ENCODE measurements at regions not wholly inside any gene's neighbourhood (a gene's known extent, or its start where the extent isn't known, plus 50 kb on each side); places are given as distances from the start of the nearest gene placed in this dataset.

GRCh38 chr6:137957471-137957870 lies 90.4 kb downstream of the TNFAIP3 start:
- no peak for TF ChIP-seq CTCF (IDR thresholded peaks at IDR 0.05)

DNA sequence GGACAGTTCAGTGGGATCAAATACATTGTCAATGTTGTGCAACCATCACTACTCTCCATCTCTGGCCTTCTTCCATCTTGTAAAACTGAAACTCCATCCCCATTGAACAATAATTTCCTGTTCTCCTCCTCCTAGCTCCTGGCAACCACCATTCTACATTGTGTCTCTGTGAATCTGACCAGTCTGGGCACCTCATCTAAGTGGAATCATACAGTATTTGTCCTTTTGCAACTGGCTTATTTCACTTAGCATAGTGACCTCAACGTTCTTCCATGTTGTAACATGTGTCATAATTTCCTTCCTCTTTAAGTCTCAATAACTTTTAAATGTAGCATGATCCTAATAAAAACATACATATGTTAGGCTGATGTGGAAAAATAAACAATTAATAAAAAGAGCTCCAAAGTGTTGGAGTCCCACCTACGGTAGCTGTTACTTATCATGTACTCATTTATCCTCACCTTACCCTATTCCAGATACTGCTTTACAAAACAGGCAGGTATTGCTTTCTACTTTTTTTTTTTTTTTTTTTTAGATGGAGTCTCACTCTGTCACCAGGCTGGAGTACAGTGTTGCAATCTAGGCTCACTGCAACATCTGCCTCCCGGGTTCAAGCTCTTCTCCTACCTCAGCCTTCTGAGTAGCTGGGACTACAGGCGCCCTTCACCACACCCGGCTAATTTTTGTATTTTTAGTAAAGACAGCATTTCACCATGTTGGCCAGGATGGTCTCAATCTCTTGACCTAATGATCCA lies 91.9 kb downstream of the TNFAIP3 start:
- TF ChIP-seq CTCF (IDR thresholded peaks at IDR 0.05): no peak

GRCh38 chr6:137962725-137963124 lies 95.7 kb downstream of the TNFAIP3 start:
- TF ChIP-seq CTCF (IDR thresholded peaks at IDR 0.05): no peak

DNA sequence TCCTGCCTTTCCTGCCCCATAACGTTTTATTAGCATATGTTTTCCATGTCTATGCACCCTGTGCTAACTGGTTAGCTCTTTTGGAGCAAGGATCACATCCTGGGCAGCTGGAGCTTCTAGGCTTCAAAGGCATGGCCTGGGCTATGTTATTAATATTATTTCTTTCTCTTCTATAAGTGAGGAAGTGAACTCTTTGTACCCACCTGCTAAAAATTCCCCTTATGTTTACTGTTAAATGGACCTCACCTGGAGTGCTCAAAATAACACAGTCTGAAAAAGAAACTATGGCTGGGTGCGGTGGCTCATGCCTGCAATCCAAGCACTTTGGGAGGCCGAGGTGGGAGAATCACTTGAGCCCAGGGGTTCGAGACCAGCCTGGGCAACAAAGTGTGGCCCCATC lies 97.8 kb downstream of the TNFAIP3 start:
- TF ChIP-seq CTCF (IDR thresholded peaks at IDR 0.05): no peak

GRCh38 chr6:137967689-137968454 lies 100.8 kb downstream of the TNFAIP3 start:
- TF ChIP-seq CTCF (IDR thresholded peaks at IDR 0.05): no peak

DNA sequence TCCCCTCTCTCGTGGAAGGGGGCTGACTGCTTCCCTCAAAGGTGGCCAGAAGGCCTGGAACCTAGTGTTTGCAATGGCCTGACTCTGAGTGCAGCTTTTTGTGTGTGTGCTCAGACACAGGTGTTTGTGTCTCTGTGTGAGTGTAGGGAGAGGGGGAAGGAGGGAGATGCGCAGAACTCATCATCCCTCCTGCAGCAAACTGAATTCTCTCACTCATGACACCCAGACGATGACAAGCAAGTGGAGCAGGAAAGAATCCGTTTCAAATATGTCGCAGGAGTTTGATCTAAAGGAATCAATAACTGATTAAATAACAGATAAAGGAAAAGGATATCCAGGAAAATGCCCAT lies 101.4 kb downstream of the TNFAIP3 start:
- no peak for TF ChIP-seq CTCF (IDR thresholded peaks at IDR 0.05)

DNA sequence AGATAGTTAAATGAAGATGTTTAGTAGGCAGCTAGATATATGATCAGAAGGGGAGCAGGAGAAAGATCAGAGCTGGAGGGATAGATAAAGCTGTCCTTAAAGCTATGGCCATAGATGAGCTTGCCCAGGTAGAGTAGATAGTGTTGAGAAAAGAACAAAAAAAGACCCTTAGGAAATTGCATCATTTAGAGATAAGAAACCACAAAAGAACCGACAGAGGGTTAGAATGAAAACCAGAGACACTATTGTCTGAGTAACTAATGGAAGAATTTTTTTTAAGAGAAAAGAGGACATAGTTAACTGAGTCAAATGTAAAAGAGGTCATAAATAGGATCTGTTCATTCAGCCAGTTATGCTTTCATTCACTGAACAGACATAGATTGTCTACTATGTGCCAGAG lies 101.8 kb downstream of the TNFAIP3 start:
- TF ChIP-seq CTCF (IDR thresholded peaks at IDR 0.05): no peak

Measured in LNCAP (cell line).